ENCODE measurements at regions not wholly inside any gene's neighbourhood (a gene's known extent, or its start where the extent isn't known, plus 50 kb on each side); places are given as distances from the start of the nearest gene placed in this dataset.

- Histone ChIP-seq H3K9me1 (ENCODE audit: insufficient read depth, low read length) (no peaks in the 10 kb centered on the region), H3K27ac (ENCODE audit: insufficient read depth, low read length) (no peak overlapping the region), H4K5ac (ENCODE audit: low read depth, low read length) (no peak overlapping the region), H3K36me3 (ENCODE audit: control insufficient read depth, insufficient read depth, low read length) (no peaks in the 10 kb centered on the region), H3K4me1 (ENCODE audit: control insufficient read depth, insufficient read depth, low read length) (no peaks in the 10 kb centered on the region), H4K20me1 (ENCODE audit: insufficient read depth, low read length) (no peaks in the 10 kb centered on the region), H2BK5ac (ENCODE audit: low read depth, low read length, poor library complexity, severe bottlenecking) (no peak overlapping the region), H3K4me2 (ENCODE audit: low read depth, low read length) (no peak overlapping the region), H3K9ac (ENCODE audit: low read depth, low read length) (no peak overlapping the region), H3K4ac (ENCODE audit: low read depth, low read length) (no peak overlapping the region), H4K91ac (ENCODE audit: insufficient read depth, low read depth, low read length) (no peak overlapping the region), H2BK20ac (ENCODE audit: low read depth, low read length) (no peak overlapping the region), H3K23ac (ENCODE audit: low read depth, low read length) (no peak overlapping the region), H3K4me3 (ENCODE audit: insufficient read depth, low read depth, low read length) (no peak overlapping the region), H3K27me3 (ENCODE audit: control insufficient read depth, insufficient read depth, low read length) (peaks cover 5% of the 10 kb centered on the region), H4K8ac (ENCODE audit: low read depth in 2 of 2, low read length in 2 of 2) (no peak overlapping the region), H3K14ac (replicated peaks; ENCODE audit: low read depth, low read length) (no peak overlapping the region), H3K18ac (ENCODE audit: low read depth, low read length) (no peak overlapping the region), H2AFZ (replicated peaks; ENCODE audit: low read length, poor library complexity) (no peak overlapping the region), H3K9me3 (ENCODE audit: control insufficient read depth, insufficient read depth, low read length) (no peaks in the 10 kb centered on the region), H2BK15ac (ENCODE audit: low read depth, low read length) (no peak overlapping the region), H2BK120ac (ENCODE audit: low read depth, low read length) (no peak overlapping the region), H2AK5ac (ENCODE audit: low read depth, low read length) (no peak overlapping the region), H2AK9ac (replicated peaks; ENCODE audit: low read depth, low read length, poor library complexity) (no peak overlapping the region), H3K56ac (ENCODE audit: extremely low read depth, insufficient read depth, low read length) (no peak overlapping the region), H3K79me1 (ENCODE audit: low read depth in 1 of 2, low read length in 2 of 2) (no peaks in the 10 kb centered on the region)
- BruUV-seq (replicated peaks) = no TSS peak
- ChIA-PET POLR2A (ENCODE audit: unreplicated experiment) (no interaction called here), CTCF (no interaction called here)
- no peak for ATAC-seq (ENCODE audit: low read depth)
- dilution Hi-C loops (cut with HindIII; ENCODE audit: low sequenced_read_pairs, unreplicated experiment) (no loop called here), intact Hi-C loops (cut with micrococcal nuclease) (no loop called here), in situ Hi-C loops (cut with MboI; ENCODE audit: low sequenced_read_pairs) (no loop called here)
- no peak for DNase-seq
- TF ChIP-seq SMC3 (IDR thresholded peaks at IDR 0.05; ENCODE audit: low read depth, low read length) = no peak
- no peak for TF ChIP-seq CEBPB (IDR thresholded peaks at IDR 0.05; ENCODE audit: low read depth, low read length)
- no peak for TF ChIP-seq NFE2L2 (IDR thresholded peaks at IDR 0.05; ENCODE audit: low read depth, low read length)
- TF ChIP-seq MAZ (IDR thresholded peaks at IDR 0.05; ENCODE audit: borderline replicate concordance, low read depth, low read length) = no peak
- TF ChIP-seq ELK1 (IDR thresholded peaks at IDR 0.05; ENCODE audit: borderline replicate concordance, low read depth, low read length) = no peak
- TF ChIP-seq RFX5 (IDR thresholded peaks at IDR 0.05; ENCODE audit: low read depth, low read length) = no peak
- no peak for TF ChIP-seq RCOR1 (IDR thresholded peaks at IDR 0.05; ENCODE audit: insufficient replicate concordance, low read length)
- no peak for TF ChIP-seq BHLHE40 (IDR thresholded peaks at IDR 0.05; ENCODE audit: low read depth, low read length)
- no peak for TF ChIP-seq USF2 (IDR thresholded peaks at IDR 0.05; ENCODE audit: low read depth, low read length)
- no peak for TF ChIP-seq MXI1 (IDR thresholded peaks at IDR 0.05; ENCODE audit: borderline replicate concordance, low read depth, low read length)
- no peak for TF ChIP-seq FOS (IDR thresholded peaks at IDR 0.05; ENCODE audit: low read depth, low read length)
- no peak for TF ChIP-seq MAFK (IDR thresholded peaks at IDR 0.05; ENCODE audit: low read depth, low read length)
- TF ChIP-seq POLR2A (IDR thresholded peaks at IDR 0.05; ENCODE audit: low read depth, low read length) = no peak
- no peak for TF ChIP-seq RAD21 (IDR thresholded peaks at IDR 0.05; ENCODE audit: low read length)
- TF ChIP-seq CHD1 (IDR thresholded peaks at IDR 0.05; ENCODE audit: low read depth, low read length) = no peak
- TF ChIP-seq CTCF (conservative IDR thresholded peaks at IDR 0.05; ENCODE audit: low read depth, low read length) = no peak
- WGBS, 2 experiments (ENCODE audit: extremely low coverage in 2 of 2, insufficient read length in 1 of 2) = 14% methylated on average over 1 of the region's 3 CpGs; no CpG with 5 or more reads in 1 of the 2 experiments
These were observed 110.8 kb upstream of the TMEM45B start for GRCh38 chr11:129704831-129705230.

All from IMR-90 (cell line).